WI38 (cell line): ENCODE measurements at regions not wholly inside any gene's neighbourhood (a gene's known extent, or its start where the extent isn't known, plus 50 kb on each side); places are given as distances from the start of the nearest gene placed in this dataset.
"Not testable (repeated sequence)": the region's sequence is repeated elsewhere in the genome, so short reads cannot be mapped to it uniquely, and the experiment has no call there.

Source experiments
- H3K4me3 ChIP-seq: 2 replicates; pipeline ENCODE4 v1.5.1; 2011; ENCODE audit warnings: low read depth, mild to moderate bottlenecking, control low read depth, low read length
- TF ChIP-seq, protein P1 (sequence below): IDR thresholded peaks from 2 replicates; pipeline ENCODE4 v1.5.1; 2012; ENCODE audit warnings: low read depth, mild to moderate bottlenecking, control low read depth, low read length

DNA sequence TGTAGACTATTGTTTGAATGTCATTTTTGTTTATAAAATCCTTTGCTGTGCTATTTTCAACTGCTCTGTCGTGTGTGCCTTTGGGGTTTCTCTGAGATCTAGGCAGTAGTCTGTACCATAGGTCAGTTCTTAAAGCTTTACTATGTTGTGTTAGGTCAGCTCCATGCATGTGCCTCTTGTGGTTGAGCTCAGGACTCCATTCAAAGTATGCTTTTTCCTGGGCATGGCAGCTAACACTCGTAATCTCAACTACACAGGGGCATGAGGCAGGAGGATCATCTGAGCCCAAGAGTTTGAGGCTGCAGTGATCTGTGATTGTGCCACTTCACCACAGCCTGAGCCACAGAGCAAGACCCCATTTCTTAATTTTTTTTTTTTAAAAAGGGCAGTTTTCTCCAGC, 174.4 kb upstream of the SPHKAP start:
- TF ChIP-seq, protein P1, sequence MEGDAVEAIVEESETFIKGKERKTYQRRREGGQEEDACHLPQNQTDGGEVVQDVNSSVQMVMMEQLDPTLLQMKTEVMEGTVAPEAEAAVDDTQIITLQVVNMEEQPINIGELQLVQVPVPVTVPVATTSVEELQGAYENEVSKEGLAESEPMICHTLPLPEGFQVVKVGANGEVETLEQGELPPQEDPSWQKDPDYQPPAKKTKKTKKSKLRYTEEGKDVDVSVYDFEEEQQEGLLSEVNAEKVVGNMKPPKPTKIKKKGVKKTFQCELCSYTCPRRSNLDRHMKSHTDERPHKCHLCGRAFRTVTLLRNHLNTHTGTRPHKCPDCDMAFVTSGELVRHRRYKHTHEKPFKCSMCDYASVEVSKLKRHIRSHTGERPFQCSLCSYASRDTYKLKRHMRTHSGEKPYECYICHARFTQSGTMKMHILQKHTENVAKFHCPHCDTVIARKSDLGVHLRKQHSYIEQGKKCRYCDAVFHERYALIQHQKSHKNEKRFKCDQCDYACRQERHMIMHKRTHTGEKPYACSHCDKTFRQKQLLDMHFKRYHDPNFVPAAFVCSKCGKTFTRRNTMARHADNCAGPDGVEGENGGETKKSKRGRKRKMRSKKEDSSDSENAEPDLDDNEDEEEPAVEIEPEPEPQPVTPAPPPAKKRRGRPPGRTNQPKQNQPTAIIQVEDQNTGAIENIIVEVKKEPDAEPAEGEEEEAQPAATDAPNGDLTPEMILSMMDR: no peak
- H3K4me3 ChIP-seq: no peak overlapping the region

DNA sequence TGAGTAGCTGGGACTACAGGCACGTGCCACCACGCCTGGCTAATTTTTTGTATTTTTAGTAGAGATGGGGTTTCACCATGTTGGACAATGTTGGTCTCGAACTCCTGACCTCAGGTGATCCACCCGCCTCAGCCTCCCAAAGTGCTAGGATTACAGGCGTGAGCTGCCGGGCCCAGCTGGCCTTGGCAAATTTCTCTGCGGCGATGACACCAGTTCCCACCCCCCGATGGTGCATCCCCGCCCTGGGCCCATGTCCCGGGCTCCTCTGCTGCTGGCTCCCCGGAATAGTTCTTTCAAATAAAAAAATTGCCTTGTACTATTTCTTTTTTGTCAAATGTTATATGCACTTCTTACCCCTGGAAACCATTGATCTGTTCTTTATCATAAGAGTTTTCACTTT, 171.5 kb upstream of the SPHKAP start:
- not testable (repeated sequence) for H3K4me3 ChIP-seq

DNA sequence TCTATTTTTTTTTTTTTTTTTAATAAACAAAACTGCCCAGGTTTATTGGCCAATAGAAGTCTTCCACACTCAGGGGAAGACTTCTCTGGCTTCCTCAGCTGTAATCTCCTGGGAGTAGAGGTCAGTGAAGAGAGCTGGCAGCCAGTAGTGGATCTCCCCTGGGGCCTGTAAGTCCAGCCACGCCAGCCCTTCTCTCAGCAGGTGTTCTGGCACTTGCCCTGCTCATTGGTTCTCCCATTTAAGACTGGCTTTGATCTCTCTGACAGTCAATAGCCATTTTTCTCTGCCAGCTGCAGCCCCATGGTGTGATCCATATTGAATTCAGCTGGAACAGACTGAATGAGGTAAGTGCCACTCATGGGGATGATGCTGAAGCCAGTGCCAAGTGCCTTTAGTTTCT, 170.6 kb upstream of the SPHKAP start:
- no peak overlapping the region for H3K4me3 ChIP-seq
- TF ChIP-seq, protein P1: no peak

DNA sequence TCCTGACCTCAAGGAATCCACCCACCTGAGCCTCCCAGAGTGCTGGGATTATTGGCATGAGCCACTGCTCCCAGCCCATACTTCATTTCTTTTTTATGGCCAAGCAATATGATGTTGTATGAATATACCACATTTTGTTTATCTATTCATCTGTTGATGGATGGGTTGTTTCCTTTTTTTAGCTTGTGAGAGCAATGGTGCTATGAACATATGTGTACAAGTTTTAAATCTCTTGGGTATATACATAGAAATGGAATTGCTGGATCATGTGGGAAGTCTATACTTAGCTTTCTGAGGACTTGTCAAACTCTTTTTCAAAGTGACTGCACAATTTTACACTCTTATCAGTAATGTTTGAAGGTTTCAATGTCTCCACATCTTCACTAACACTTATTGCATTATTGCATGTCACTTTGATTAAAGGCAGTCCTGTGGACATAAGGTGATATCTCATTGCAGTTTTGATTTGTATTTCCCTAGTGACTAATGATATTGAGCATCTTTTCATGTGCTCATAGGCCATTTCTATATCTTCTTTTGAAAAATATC, 167.1 kb upstream of the SPHKAP start:
- no peak overlapping the region for H3K4me3 ChIP-seq
- TF ChIP-seq, protein P1: no peak

DNA sequence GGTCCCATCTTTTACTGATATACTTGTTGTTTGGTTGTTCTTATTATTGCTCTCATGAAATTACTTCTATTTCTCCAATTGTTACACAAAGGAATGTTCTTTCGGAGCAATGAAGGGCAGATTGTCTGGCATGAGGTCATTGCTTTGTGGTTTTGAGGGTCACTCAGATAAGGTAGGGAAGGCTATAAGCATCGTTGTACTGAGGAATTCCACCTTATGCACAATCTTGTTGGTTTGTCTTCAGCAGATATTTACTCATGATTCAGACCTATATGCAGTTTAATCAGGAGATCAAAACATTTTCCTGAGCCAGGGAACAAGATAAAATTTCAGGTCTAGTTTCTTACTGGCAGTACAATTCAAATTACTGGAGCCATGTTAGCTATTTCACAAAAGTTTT, 163.0 kb upstream of the SPHKAP start:
- TF ChIP-seq, protein P1: no peak

DNA sequence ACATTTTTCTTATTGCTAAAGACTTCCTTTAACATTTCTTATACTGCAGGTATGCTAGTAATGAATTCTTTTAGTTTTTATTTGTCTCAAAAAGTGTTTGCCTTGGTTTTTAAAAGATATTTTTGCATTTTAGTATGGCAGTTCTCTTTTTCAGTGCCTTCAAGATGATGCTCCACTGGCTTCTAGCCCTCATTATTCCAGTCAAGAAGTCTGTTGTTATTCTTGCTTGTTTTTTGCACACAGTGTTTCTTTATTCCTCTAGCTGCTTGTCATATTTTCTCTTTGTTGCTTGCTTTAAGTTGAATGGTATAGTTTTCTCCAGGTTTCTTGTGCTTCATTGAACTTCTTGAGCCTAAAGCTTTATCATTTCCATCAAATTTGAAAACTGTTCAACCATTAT, 158.0 kb upstream of the SPHKAP start:
- TF ChIP-seq, protein P1: no peak
- H3K4me3 ChIP-seq: no peak overlapping the region

More for the DNA sequence above, 163.0 kb upstream of the SPHKAP start:
- H3K4me3 ChIP-seq: no peak overlapping the region

DNA sequence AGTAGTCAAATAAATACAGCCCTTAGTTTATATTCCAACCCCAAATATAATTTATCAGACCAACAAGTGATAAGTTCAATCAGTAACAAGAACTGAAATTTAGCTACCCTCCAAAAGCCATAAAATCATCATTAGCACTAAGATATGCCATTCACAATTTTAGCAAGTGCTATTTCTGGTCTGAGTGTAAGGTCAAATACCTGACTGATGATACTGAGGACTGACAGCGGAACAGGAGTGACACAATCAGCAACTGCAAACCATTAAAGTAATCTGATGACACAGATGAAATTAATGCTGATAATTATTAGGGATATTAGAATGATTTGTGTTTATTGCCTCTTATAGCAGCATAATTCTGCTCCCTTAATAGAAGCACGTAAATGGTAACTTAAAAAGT, 152.7 kb upstream of the SPHKAP start:
- TF ChIP-seq, protein P1: no peak
- H3K4me3 ChIP-seq: no peak overlapping the region

DNA sequence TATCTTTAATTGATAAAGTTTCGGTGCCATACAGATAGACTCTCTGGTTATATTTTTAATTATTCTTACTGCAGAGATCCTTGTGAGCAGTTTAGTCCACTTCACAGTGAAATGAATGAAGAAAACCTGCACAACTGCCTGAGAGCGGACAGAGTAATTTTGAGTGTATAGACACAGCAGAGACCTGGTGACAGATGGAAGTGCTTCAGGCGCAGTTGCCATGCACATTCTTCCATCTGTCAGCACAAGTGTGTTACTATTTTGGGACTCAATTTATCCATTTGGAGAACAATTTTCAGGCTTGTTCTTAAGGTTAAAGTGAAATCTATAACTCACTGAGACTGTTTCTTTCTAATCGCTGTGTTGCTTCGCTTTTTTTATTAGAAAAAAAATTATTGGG, 147.8 kb upstream of the SPHKAP start:
- H3K4me3 ChIP-seq: no peak overlapping the region
- TF ChIP-seq, protein P1: no peak
